ENCODE measurements at regions not wholly inside any gene's neighbourhood (a gene's known extent, or its start where the extent isn't known, plus 50 kb on each side); places are given as distances from the start of the nearest gene placed in this dataset.

DNA sequence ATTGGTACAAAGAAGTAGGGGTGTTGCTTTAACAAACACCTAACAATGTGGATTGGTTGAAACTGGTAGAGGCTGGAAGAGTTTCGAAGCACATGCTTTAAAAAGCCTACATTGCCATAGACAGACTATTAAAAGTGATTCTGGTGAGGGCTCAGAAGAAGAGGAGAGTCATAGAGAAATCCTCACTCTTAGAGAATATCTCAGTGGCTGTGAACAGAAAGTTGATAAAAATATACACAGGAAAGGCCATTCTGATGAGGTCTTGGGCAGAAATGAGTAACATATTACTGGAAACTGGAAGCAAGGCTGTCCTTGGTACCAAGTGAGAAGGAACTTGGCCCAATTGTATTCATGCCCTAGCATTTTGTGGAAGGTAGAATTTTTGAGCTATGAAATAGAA lies 173.7 kb upstream of the CRBN start:
- TF ChIP-seq, protein P1, sequence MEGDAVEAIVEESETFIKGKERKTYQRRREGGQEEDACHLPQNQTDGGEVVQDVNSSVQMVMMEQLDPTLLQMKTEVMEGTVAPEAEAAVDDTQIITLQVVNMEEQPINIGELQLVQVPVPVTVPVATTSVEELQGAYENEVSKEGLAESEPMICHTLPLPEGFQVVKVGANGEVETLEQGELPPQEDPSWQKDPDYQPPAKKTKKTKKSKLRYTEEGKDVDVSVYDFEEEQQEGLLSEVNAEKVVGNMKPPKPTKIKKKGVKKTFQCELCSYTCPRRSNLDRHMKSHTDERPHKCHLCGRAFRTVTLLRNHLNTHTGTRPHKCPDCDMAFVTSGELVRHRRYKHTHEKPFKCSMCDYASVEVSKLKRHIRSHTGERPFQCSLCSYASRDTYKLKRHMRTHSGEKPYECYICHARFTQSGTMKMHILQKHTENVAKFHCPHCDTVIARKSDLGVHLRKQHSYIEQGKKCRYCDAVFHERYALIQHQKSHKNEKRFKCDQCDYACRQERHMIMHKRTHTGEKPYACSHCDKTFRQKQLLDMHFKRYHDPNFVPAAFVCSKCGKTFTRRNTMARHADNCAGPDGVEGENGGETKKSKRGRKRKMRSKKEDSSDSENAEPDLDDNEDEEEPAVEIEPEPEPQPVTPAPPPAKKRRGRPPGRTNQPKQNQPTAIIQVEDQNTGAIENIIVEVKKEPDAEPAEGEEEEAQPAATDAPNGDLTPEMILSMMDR (IDR thresholded peaks at IDR 0.05 in 8 of 11, conservative IDR thresholded peaks at IDR 0.05 in 3 of 11), result no peak
- TF ChIP-seq POLR2A (IDR thresholded peaks at IDR 0.05), result no peak
